HCT116 (cell line): ENCODE measurements at regions not wholly inside any gene's neighbourhood (a gene's known extent, or its start where the extent isn't known, plus 50 kb on each side); places are given as distances from the start of the nearest gene placed in this dataset.

Experiments used
- ATAC-seq: fragments of 200-7000 bp; cut with Tn5 transposase; 2 replicates; pipeline ENCODE4 v1.9.1; 2020; ENCODE audit warnings: mild to moderate bottlenecking, moderate library complexity
- BruUV-seq: library from RNA; stranded (reverse); fragments of 400-500 nt; replicated peaks from 2 replicates; lab custom pipeline; 2021; lab: Mats Ljungman, UMichigan
- CTCF ChIA-PET: fragments of 300-600 bp; sonication (Branson Sonifier 250); formaldehyde crosslinking; loops from one replicate; lab custom pipeline; 2021; ENCODE audit warnings: antibody characterized with exemption; lab: Charles Lee
- POLR2A ChIA-PET: fragments of 300-600, 350-600 bp; sonication (Branson Sonifier 250); formaldehyde crosslinking; loops from one replicate; lab custom pipeline; 2021; ENCODE audit warnings: antibody characterized with exemption; lab: Charles Lee
- RAD21 ChIA-PET, 2 experiments: fragments of 300-600 bp; sonication (Branson Sonifier 250); formaldehyde crosslinking; loops; one replicate each; lab custom pipeline; 2023; ENCODE audit warnings: low total read pairs in 2 of 2; ENCODE audit not compliant: uncharacterized antibody in 2 of 2, unreplicated experiment in 2 of 2, low non-redundant PET in 1 of 2; lab: Charles Lee
- DNase-seq: peaks from one replicate; pipeline ENCODE4 v3.0.0-alpha.2; 2010; ENCODE audit warnings: low read depth, low spot score
- H2AFZ ChIP-seq: fragments of 200-600 bp; shearing (Covaris generic), sonication (generic); 2 replicates; pipeline ENCODE4 v1.6.1; 2017; ENCODE audit warnings: low read depth, mixed run types, mixed read lengths, antibody characterized with exemption, low read length; ENCODE audit not compliant: poor library complexity, severe bottlenecking
- H3K27ac ChIP-seq: 2 replicates; pipeline ENCODE4 v1.5.1; 2012; ENCODE audit warnings: low read depth, low read length
- H3K27me3 ChIP-seq: fragments of 200-600 bp; sonication (generic); 2 replicates; pipeline ENCODE4 v1.6.1; 2016; ENCODE audit warnings: mixed run types, low read length, mixed read lengths; ENCODE audit not compliant: insufficient read depth
- H3K36me3 ChIP-seq, 2 experiments: fragments of 200-500 bp in 1 of 2; fragments of 200-600 bp in 1 of 2; sonication (Bioruptor generic) in 1 of 2; sonication (generic) in 1 of 2; 2 replicates each; pipeline versions ENCODE4 v1.5.1 to v1.6.1; 2014 to 2016; ENCODE audit warnings: low read length in 2 of 2, inconsistent platforms in 1 of 2, mixed read lengths in 1 of 2, mixed run types in 1 of 2; ENCODE audit not compliant: insufficient read depth in 2 of 2, control insufficient read depth in 1 of 2
- H3K4me1 ChIP-seq, 2 experiments: fragments of 200-600 bp in 1 of 2; sonication (generic) in 1 of 2; 2 replicates each; pipeline versions ENCODE4 v1.5.1 to v1.6.1; 2012 to 2017; ENCODE audit warnings: low read length in 2 of 2, inconsistent platforms in 1 of 2, mild to moderate bottlenecking in 1 of 2, mixed read lengths in 1 of 2, mixed run types in 1 of 2, moderate library complexity in 1 of 2; ENCODE audit not compliant: insufficient read depth in 2 of 2, control insufficient read depth in 1 of 2
- H3K4me2 ChIP-seq: fragments of 200-600 bp; sonication (generic); 2 replicates; pipeline ENCODE4 v1.6.1; 2017; ENCODE audit warnings: mixed run types, low read length, mixed read lengths
- H3K4me3 ChIP-seq, 2 experiments: fragments of 200-600 bp in 1 of 2; sonication (generic) in 1 of 2; replicated peaks in 1 of 2; 2 replicates each; pipeline ENCODE4 v1.5.1; 2011 to 2016; ENCODE audit warnings: low read length in 2 of 2, control low read depth in 1 of 2, low read depth in 1 of 2, mild to moderate bottlenecking in 1 of 2, mixed read lengths in 1 of 2, mixed run types in 1 of 2
- H3K79me2 ChIP-seq: fragments of 200-600 bp; sonication (generic); 2 replicates; pipeline ENCODE4 v1.6.1; 2017; ENCODE audit warnings: mild to moderate bottlenecking, mixed run types, low read length, moderate library complexity, mixed read lengths; ENCODE audit not compliant: insufficient read depth
- H3K9ac ChIP-seq: fragments of 200-600 bp; sonication (generic); 2 replicates; pipeline ENCODE4 v1.6.1; 2016; ENCODE audit warnings: low read length, mixed read lengths
- H3K9me2 ChIP-seq: fragments of 200-600 bp; sonication (generic), shearing (Covaris generic); 2 replicates; pipeline ENCODE4 v1.6.1; 2017; ENCODE audit warnings: mixed run types, mild to moderate bottlenecking, moderate library complexity; ENCODE audit not compliant: insufficient read depth
- H3K9me3 ChIP-seq, 2 experiments: fragments of 200-500 bp in 1 of 2; fragments of 200-600 bp in 1 of 2; sonication (Bioruptor generic) in 1 of 2; sonication (generic) in 1 of 2; 2 replicates each; pipeline ENCODE4 v1.6.1; 2014 to 2017; ENCODE audit warnings: low read length in 2 of 2, mixed read lengths in 2 of 2, inconsistent platforms in 1 of 2, low read depth in 1 of 2, mild to moderate bottlenecking in 1 of 2, mixed run types in 1 of 2, moderate library complexity in 1 of 2; ENCODE audit not compliant: control insufficient read depth in 1 of 2, insufficient read depth in 1 of 2
- H4K20me1 ChIP-seq: fragments of 200-600 bp; sonication (generic), shearing (Covaris generic); 2 replicates; pipeline ENCODE4 v1.6.1; 2017; ENCODE audit warnings: mixed run types, mild to moderate bottlenecking, moderate library complexity; ENCODE audit not compliant: insufficient read depth
- CBX3 ChIP-seq: IDR thresholded peaks from 2 replicates; pipeline ENCODE4 v1.6.1; 2012; ENCODE audit warnings: low read depth
- CEBPB ChIP-seq: IDR thresholded peaks from 2 replicates; pipeline ENCODE4 v1.6.1; 2012; ENCODE audit warnings: low read depth
- ELF1 ChIP-seq: IDR thresholded peaks from 2 replicates; pipeline ENCODE4 v1.6.1; 2012; ENCODE audit warnings: low read depth, borderline replicate concordance
- EZH2 ChIP-seq: fragments of 200-600 bp; sonication (generic); IDR thresholded peaks from 2 replicates; pipeline ENCODE4 v1.6.1; 2017; ENCODE audit warnings: antibody characterized with exemption, mixed run types
- EZH2phosphoT487 ChIP-seq: fragments of 200-600 bp; IDR thresholded peaks from 2 replicates; pipeline ENCODE4 v1.6.1; 2018; ENCODE audit warnings: antibody characterized with exemption, borderline replicate concordance
- FOSL1 ChIP-seq: IDR thresholded peaks from 2 replicates; pipeline ENCODE4 v1.6.1; 2012; ENCODE audit warnings: low read depth
- JUND ChIP-seq: IDR thresholded peaks from 2 replicates; pipeline ENCODE4 v1.6.1; 2012
- POLR2A ChIP-seq: IDR thresholded peaks from 2 replicates; pipeline ENCODE4 v1.7.0; 2011; ENCODE audit warnings: borderline replicate concordance; ENCODE audit not compliant: insufficient read depth, insufficient read length; ENCODE audit errors: extremely low read depth
- RAD21 ChIP-seq: IDR thresholded peaks from 2 replicates; pipeline ENCODE4 v1.6.1; 2012; ENCODE audit warnings: low read depth, mild to moderate bottlenecking
- SIN3A ChIP-seq: IDR thresholded peaks from 2 replicates; pipeline ENCODE4 v1.6.1; 2012; ENCODE audit warnings: low read depth
- TCF7L2 ChIP-seq: IDR thresholded peaks from 2 replicates; pipeline ENCODE4 v1.7.0; 2011; ENCODE audit warnings: borderline replicate concordance, inconsistent platforms; ENCODE audit not compliant: insufficient read depth, insufficient read length; ENCODE audit errors: extremely low read depth
- YY1 ChIP-seq: IDR thresholded peaks from 2 replicates; pipeline ENCODE4 v1.6.1; 2011; ENCODE audit warnings: low read length, low read depth, moderate library complexity, mild to moderate bottlenecking; ENCODE audit not compliant: insufficient replicate concordance; ENCODE audit errors: extremely low read depth
- ZFX ChIP-seq: fragments of 450-650 bp; IDR thresholded peaks from 2 replicates; pipeline ENCODE4 v1.6.1; 2017
- ZNF274 ChIP-seq: fragments of 200-500 bp; sonication (Bioruptor generic); IDR thresholded peaks from 2 replicates; pipeline ENCODE4 v1.6.1; 2014; ENCODE audit warnings: mild to moderate bottlenecking, low read depth, low read length, inconsistent platforms
- intact Hi-C: fragments of 100-400 bp; cut with micrococcal nuclease; formaldehyde crosslinking; loops from 2 replicates; pipeline ENCODE4 v1.10.0; 2022
- TF ChIP-seq, protein P1 (sequence below): IDR thresholded peaks from 2 replicates; pipeline ENCODE4 v1.6.1; 2012
- TF ChIP-seq, protein P2 (sequence below): IDR thresholded peaks from 2 replicates; pipeline ENCODE4 v1.6.1; 2012
- TF ChIP-seq, protein P3 (sequence below), 3 experiments: fragments of 200-600 bp in 1 of 3; sonication (generic) in 1 of 3; IDR thresholded peaks in 2 of 3; conservative IDR thresholded peaks in 1 of 3; 2 replicates each; pipeline ENCODE4 v1.5.1; 2012 to 2017; ENCODE audit warnings: low read depth in 2 of 3, low read length in 2 of 3, antibody characterized with exemption in 1 of 3, borderline replicate concordance in 1 of 3, control low read depth in 1 of 3, mild to moderate bottlenecking in 1 of 3, mixed read lengths in 1 of 3, mixed run types in 1 of 3, moderate library complexity in 1 of 3; ENCODE audit not compliant: insufficient read depth in 1 of 3

DNA sequence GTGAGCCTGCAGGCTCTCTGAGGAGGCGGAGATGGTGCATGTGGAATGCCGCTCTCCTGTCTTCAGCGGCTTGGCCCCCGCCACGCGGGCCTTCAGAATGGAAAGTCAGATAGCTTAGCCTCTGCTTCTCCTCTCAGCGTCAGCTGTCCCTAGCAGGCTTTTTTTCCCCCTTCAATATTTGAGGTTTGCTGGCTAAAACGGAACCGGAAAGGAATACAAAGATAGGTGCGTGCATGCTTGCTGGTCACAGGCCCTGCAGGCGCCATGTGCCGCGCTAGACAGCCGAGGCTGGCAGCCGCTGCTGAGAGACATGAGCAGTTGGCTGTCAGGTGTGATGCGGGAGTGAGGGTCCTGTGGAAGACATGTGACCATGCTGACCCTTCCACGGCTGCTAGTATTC is 161.2 kb upstream of the COBL start (continued):
- TF ChIP-seq SIN3A (no peak), TCF7L2 (no peak), ZFX (no peak), POLR2A (no peak), ELF1 (no peak), EZH2phosphoT487 (no peak)

DNA sequence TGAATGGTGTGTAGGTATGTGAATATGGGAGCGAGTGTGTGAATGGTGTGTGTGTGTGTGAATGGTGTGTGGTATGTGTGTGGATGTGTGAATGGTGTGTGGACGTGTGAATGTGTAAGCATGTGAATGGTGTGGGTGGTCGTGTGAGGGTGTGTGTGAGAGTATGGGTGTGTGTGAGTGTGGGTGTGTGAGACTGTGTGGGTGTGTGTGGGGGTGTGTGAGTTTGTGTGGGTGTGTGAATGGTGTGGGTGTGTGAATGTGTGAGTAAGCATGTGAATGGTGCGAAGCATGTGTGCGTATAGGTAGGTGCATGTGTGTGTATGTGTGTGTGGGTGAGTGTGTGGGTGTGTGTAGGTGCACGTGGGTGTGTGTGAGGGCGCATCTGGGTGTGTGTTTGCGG is 160.7 kb upstream of the COBL start:
- Histone ChIP-seq H3K27me3 (peaks cover 8% of the 10 kb centered on the region; the same call in 1 of the 2 replicates), H2AFZ (no peak overlapping the region), H3K9ac (no peak overlapping the region), H3K79me2 (no peaks in the 10 kb centered on the region), H4K20me1 (no peaks in the 10 kb centered on the region), H3K36me3 (no peaks in the 10 kb centered on the region), H3K4me1 (no peaks in the 10 kb centered on the region), H3K9me3 (no peaks in the 10 kb centered on the region), H3K4me2 (no peak overlapping the region), H3K9me2 (no peaks in the 10 kb centered on the region), H3K27ac (no peak overlapping the region), H3K4me3 (no peak overlapping the region)
- TF ChIP-seq, protein P1, sequence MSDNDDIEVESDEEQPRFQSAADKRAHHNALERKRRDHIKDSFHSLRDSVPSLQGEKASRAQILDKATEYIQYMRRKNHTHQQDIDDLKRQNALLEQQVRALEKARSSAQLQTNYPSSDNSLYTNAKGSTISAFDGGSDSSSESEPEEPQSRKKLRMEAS, result no peak
- TF ChIP-seq, protein P2, sequence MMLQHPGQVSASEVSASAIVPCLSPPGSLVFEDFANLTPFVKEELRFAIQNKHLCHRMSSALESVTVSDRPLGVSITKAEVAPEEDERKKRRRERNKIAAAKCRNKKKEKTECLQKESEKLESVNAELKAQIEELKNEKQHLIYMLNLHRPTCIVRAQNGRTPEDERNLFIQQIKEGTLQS, result no peak
- ATAC-seq (no peak), DNase-seq (no peak)
- intact Hi-C loops, result no loop called here
- ChIA-PET RAD21 (no interaction called here), POLR2A (no interaction called here), CTCF (no interaction called here)
- BruUV-seq, result no TSS peak

DNA sequence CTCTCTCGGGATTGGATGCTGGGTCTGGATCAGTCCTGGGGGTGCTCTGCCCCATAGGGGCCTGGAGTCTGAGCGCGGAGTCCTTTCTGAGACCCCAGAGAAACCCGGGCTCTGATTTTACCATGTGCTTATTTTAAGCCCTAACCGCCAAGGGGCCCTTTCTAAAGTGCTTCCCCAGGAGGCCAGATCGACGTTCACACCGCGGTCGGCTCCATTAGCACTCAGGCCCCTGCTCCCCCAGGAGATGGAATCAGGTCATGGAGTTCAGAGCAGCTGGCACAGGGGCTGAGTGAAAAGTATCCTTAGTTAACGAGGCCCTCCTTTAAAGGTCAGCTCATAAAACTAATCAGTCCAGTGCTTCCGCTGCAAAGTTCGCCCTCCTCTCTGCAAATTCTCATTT is 159.4 kb upstream of the COBL start:
- peaks cover 13% of the 10 kb centered on the region; the same call in 1 of the 2 replicates for H3K27me3 ChIP-seq
- no peak overlapping the region for H3K27ac ChIP-seq
- no peak overlapping the region for H3K4me3 ChIP-seq
- H3K4me1 ChIP-seq, result no peaks in the 10 kb centered on the region
- no peaks in the 10 kb centered on the region for H3K9me2 ChIP-seq
- H3K4me2 ChIP-seq, result no peak overlapping the region
- H3K9me3 ChIP-seq, result no peaks in the 10 kb centered on the region
- intact Hi-C loops, result no loop called here
- no TSS peak for BruUV-seq
- H4K20me1 ChIP-seq, result no peaks in the 10 kb centered on the region
- ChIA-PET CTCF (no interaction called here), POLR2A (no interaction called here)
- no peaks in the 10 kb centered on the region for H3K79me2 ChIP-seq
- no peak overlapping the region for H2AFZ ChIP-seq
- ATAC-seq, result no peak
- no peak for DNase-seq
- no peak overlapping the region for H3K9ac ChIP-seq
- TF ChIP-seq EZH2phosphoT487 (no peak), ZFX (no peak), EZH2 (no peak), TCF7L2 (no peak), ZNF274 (no peak), YY1 (no peak), SIN3A (no peak), FOSL1 (no peak), CBX3 (no peak), RAD21 (no peak), CEBPB (no peak), JUND (no peak), POLR2A (no peak)
- TF ChIP-seq, protein P3, sequence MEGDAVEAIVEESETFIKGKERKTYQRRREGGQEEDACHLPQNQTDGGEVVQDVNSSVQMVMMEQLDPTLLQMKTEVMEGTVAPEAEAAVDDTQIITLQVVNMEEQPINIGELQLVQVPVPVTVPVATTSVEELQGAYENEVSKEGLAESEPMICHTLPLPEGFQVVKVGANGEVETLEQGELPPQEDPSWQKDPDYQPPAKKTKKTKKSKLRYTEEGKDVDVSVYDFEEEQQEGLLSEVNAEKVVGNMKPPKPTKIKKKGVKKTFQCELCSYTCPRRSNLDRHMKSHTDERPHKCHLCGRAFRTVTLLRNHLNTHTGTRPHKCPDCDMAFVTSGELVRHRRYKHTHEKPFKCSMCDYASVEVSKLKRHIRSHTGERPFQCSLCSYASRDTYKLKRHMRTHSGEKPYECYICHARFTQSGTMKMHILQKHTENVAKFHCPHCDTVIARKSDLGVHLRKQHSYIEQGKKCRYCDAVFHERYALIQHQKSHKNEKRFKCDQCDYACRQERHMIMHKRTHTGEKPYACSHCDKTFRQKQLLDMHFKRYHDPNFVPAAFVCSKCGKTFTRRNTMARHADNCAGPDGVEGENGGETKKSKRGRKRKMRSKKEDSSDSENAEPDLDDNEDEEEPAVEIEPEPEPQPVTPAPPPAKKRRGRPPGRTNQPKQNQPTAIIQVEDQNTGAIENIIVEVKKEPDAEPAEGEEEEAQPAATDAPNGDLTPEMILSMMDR (IDR thresholded peaks at IDR 0.05 in 2 of 3, conservative IDR thresholded peaks at IDR 0.05 in 1 of 3; ENCODE audit: borderline replicate concordance in 1 of 3, insufficient read depth in 1 of 3, low read depth in 2 of 3, low read length in 2 of 3), result no peak
- TF ChIP-seq, all 23 proteins: peak for 0
- no peaks in the 10 kb centered on the region for H3K36me3 ChIP-seq
- RAD21 ChIA-PET, result no interaction called here
